ENCODE measurements at regions not wholly inside any gene's neighbourhood (a gene's known extent, or its start where the extent isn't known, plus 50 kb on each side); places are given as distances from the start of the nearest gene placed in this dataset.

GRCh38 chr1:34369701-34370455 lies 193.2 kb downstream of the C1orf94 start:
- TF ChIP-seq EZH2 (IDR thresholded peaks at IDR 0.05) (no peak), CTCF (IDR thresholded peaks at IDR 0.05 in 2 of 3, conservative IDR thresholded peaks at IDR 0.05 in 1 of 3; ENCODE audit: borderline replicate concordance in 1 of 3, insufficient read depth in 1 of 3, low read depth in 2 of 3, low read length in 2 of 3) (no peak), POLR2AphosphoS5 (IDR thresholded peaks at IDR 0.05; ENCODE audit: low read depth, low read length) (no peak), ZNF274 (IDR thresholded peaks at IDR 0.05; ENCODE audit: low read depth, low read length) (no peak), EZH2phosphoT487 (IDR thresholded peaks at IDR 0.05; ENCODE audit: borderline replicate concordance) (no peak), MAX (IDR thresholded peaks at IDR 0.05) (no peak), ZBTB33 (IDR thresholded peaks at IDR 0.05; ENCODE audit: extremely low read depth, insufficient replicate concordance, low read length) (no peak), SRF (IDR thresholded peaks at IDR 0.05; ENCODE audit: low read depth) (no peak), ELF1 (IDR thresholded peaks at IDR 0.05; ENCODE audit: borderline replicate concordance, low read depth) (no peak)

Data from HCT116 (cell line).